ENCODE measurements at regions not wholly inside any gene's neighbourhood (a gene's known extent, or its start where the extent isn't known, plus 50 kb on each side); places are given as distances from the start of the nearest gene placed in this dataset.

- no peak for TF ChIP-seq CTCF (IDR thresholded peaks at IDR 0.05; ENCODE audit: low read depth, low read length, missing control alignments)
- no peak for DNase-seq (ENCODE audit: extremely low read depth, low read depth)
- no peak overlapping the region for H3K4me3 ChIP-seq (replicated peaks; ENCODE audit: low read depth, low read length)
These were observed 93.1 kb upstream of the SFSWAP start for GRCh38 chr12:131617596-131618302.

- no peak overlapping the region for H3K4me3 ChIP-seq (replicated peaks; ENCODE audit: low read depth, low read length)
- no peak for DNase-seq (ENCODE audit: extremely low read depth, low read depth)
- no peak for TF ChIP-seq CTCF (IDR thresholded peaks at IDR 0.05; ENCODE audit: low read depth, low read length, missing control alignments)
These were observed 92.6 kb upstream of the SFSWAP start for GRCh38 chr12:131618303-131618658.

- TF ChIP-seq CTCF (IDR thresholded peaks at IDR 0.05; ENCODE audit: low read depth, low read length, missing control alignments), result no peak
- no peak for DNase-seq (ENCODE audit: extremely low read depth, low read depth)
- no peak overlapping the region for H3K4me3 ChIP-seq (replicated peaks; ENCODE audit: low read depth, low read length)
These were observed 92.2 kb upstream of the SFSWAP start for GRCh38 chr12:131618701-131619100.

GRCh38 chr12:131619106-131619642, 91.7 kb upstream of the SFSWAP start:
- H3K4me3 ChIP-seq (replicated peaks; ENCODE audit: low read depth, low read length), result no peak overlapping the region
- TF ChIP-seq CTCF (IDR thresholded peaks at IDR 0.05; ENCODE audit: low read depth, low read length, missing control alignments), result no peak
- DNase-seq (ENCODE audit: extremely low read depth, low read depth), result no peak

- no peak for DNase-seq (ENCODE audit: extremely low read depth, low read depth)
- TF ChIP-seq CTCF (IDR thresholded peaks at IDR 0.05; ENCODE audit: low read depth, low read length, missing control alignments), result no peak
- no peak overlapping the region for H3K4me3 ChIP-seq (replicated peaks; ENCODE audit: low read depth, low read length)
These were observed 91.0 kb upstream of the SFSWAP start for GRCh38 chr12:131619736-131620506.

GRCh38 chr12:131620520-131620919, 90.4 kb upstream of the SFSWAP start:
- no peak for DNase-seq (ENCODE audit: extremely low read depth, low read depth)

More at GRCh38 chr12:131620520-131620919, 90.4 kb upstream of the SFSWAP start:
- TF ChIP-seq CTCF (IDR thresholded peaks at IDR 0.05; ENCODE audit: low read depth, low read length, missing control alignments), result no peak
- H3K4me3 ChIP-seq (replicated peaks; ENCODE audit: low read depth, low read length), result no peak overlapping the region

Data from HFF-Myc (cell line).